Keratinocyte (primary cell): ENCODE measurements at regions not wholly inside any gene's neighbourhood (a gene's known extent, or its start where the extent isn't known, plus 50 kb on each side); places are given as distances from the start of the nearest gene placed in this dataset.

Source experiments
- EZH2 ChIP-seq: IDR thresholded peaks from one replicate; pipeline ENCODE4 v1.6.1; 2012; ENCODE audit warnings: inconsistent platforms, mild to moderate bottlenecking, low read length, moderate library complexity
- TF ChIP-seq, protein P1 (sequence below), 3 experiments: IDR thresholded peaks in 1 of 3; conservative IDR thresholded peaks in 1 of 3; optimal IDR thresholded peaks in 1 of 3; 2 replicates in 2 of 3; 3 replicates in 1 of 3; pipeline versions ENCODE3 to v1.5.1; 2011; ENCODE audit warnings: low read length in 3 of 3, mild to moderate bottlenecking in 3 of 3, moderate library complexity in 2 of 3, control low read depth in 1 of 3, inconsistent platforms in 1 of 3; ENCODE audit not compliant: insufficient read depth in 2 of 3; ENCODE audit errors: extremely low read depth in 1 of 3

DNA sequence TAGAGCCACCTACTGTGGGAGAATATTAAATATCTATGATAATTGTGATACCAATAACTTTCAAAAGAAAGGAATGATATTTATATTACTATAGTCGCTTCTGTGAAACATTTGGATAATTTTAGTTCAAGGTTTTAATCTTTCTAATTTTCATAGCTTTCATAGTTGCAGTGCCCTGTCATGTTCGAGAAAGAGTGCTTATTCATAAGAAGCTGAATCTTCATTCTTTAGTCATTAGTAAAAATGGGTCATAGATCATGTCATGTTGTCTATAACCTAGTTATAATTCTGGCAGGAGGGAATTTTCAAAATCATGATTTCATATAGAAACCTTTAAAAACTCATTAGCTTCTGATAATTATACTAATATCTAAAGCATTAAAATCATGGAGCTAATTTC is 685.6 kb downstream of the CETN3 start:
- TF ChIP-seq, protein P1, sequence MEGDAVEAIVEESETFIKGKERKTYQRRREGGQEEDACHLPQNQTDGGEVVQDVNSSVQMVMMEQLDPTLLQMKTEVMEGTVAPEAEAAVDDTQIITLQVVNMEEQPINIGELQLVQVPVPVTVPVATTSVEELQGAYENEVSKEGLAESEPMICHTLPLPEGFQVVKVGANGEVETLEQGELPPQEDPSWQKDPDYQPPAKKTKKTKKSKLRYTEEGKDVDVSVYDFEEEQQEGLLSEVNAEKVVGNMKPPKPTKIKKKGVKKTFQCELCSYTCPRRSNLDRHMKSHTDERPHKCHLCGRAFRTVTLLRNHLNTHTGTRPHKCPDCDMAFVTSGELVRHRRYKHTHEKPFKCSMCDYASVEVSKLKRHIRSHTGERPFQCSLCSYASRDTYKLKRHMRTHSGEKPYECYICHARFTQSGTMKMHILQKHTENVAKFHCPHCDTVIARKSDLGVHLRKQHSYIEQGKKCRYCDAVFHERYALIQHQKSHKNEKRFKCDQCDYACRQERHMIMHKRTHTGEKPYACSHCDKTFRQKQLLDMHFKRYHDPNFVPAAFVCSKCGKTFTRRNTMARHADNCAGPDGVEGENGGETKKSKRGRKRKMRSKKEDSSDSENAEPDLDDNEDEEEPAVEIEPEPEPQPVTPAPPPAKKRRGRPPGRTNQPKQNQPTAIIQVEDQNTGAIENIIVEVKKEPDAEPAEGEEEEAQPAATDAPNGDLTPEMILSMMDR (optimal IDR thresholded peaks at IDR 0.05 in 1 of 3, IDR thresholded peaks at IDR 0.05 in 1 of 3, conservative IDR thresholded peaks at IDR 0.05 in 1 of 3; ENCODE audit: extremely low read depth in 1 of 3, insufficient read depth in 2 of 3, low read length in 3 of 3) = no peak
- no peak for TF ChIP-seq EZH2
